ENCODE measurements at regions not wholly inside any gene's neighbourhood (a gene's known extent, or its start where the extent isn't known, plus 50 kb on each side); places are given as distances from the start of the nearest gene placed in this dataset.
"Not testable (repeated sequence)": the region's sequence is repeated elsewhere in the genome, so short reads cannot be mapped to it uniquely, and the experiment has no call there.

- no peaks in the 10 kb centered on the region for H3K36me3 Mint-ChIP-seq
- no peaks in the 10 kb centered on the region for H3K4me1 Mint-ChIP-seq
- DNase-seq (no peak), ATAC-seq (ENCODE audit: low read depth in 2 of 2) (no peak)
- Histone ChIP-seq H3K4me1 (ENCODE audit: control insufficient read depth, insufficient read depth, low read length, poor library complexity, severe bottlenecking) (no peaks in the 10 kb centered on the region), H3K9me3 (ENCODE audit: control insufficient read depth in 2 of 2, low read length in 2 of 2) (no peaks in the 10 kb centered on the region), H3K4me3 (ENCODE audit: low read depth, low read length) (no peak overlapping the region), H3K27me3 (ENCODE audit: control insufficient read depth, insufficient read depth, low read length) (no peaks in the 10 kb centered on the region), H3K27ac (ENCODE audit: insufficient read depth, low read length, poor library complexity, severe bottlenecking) (no peak overlapping the region), H3K36me3 (ENCODE audit: control insufficient read depth, insufficient read depth, low read length) (no peaks in the 10 kb centered on the region)
- no peak overlapping the region for H3K27ac Mint-ChIP-seq
- no peaks in the 10 kb centered on the region for H3K27me3 Mint-ChIP-seq
- peaks cover 0 to 12% (median 3%) of the 10 kb centered on the region in 7 donors for H3K9me3 Mint-ChIP-seq
- H3K4me3 Mint-ChIP-seq = no peak overlapping the region
Measured at GRCh38 chr12:42873401-42873800, 283.9 kb upstream of the PRICKLE1 start.

GRCh38 chr12:42871816-42872215 is 282.3 kb upstream of the PRICKLE1 start:
- Mint-ChIP-seq H3K27me3 (no peaks in the 10 kb centered on the region), H3K27ac (no peak overlapping the region), H3K4me1 (no peaks in the 10 kb centered on the region)

DNA sequence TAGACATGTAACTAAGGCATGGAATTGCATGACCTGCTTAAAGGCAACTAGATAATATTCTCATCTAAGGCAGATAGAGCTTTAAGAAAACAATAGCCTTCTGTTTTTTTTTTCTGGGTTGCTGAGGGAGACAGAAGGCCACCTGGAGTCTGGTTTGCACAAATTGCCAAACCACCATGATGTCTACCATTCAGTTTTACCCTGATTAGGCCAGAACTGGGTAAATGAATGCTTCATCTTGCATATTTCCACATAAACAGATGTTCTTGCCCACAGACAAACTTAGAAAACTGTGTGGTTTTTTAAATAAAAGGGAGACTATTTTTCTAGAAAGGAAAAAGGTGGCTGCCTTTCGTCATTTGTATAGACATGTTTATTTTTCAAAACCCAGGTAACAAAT is 278.7 kb upstream of the PRICKLE1 start:
- DNase-seq (no peak), ATAC-seq (ENCODE audit: low read depth in 2 of 2) (no peak)
- Histone ChIP-seq H3K9me3 (ENCODE audit: control insufficient read depth in 2 of 2, low read length in 2 of 2) (no peaks in the 10 kb centered on the region), H3K27me3 (ENCODE audit: control insufficient read depth, insufficient read depth, low read length) (no peaks in the 10 kb centered on the region), H3K4me1 (ENCODE audit: control insufficient read depth, insufficient read depth, low read length, poor library complexity, severe bottlenecking) (no peaks in the 10 kb centered on the region), H3K4me3 (ENCODE audit: low read depth, low read length) (no peak overlapping the region), H3K27ac (ENCODE audit: insufficient read depth, low read length, poor library complexity, severe bottlenecking) (no peak overlapping the region), H3K36me3 (ENCODE audit: control insufficient read depth, insufficient read depth, low read length) (no peaks in the 10 kb centered on the region)
- no peaks in the 10 kb centered on the region for H3K4me1 Mint-ChIP-seq
- no peak overlapping the region for H3K4me3 Mint-ChIP-seq
- H3K9me3 Mint-ChIP-seq = peaks cover 0 to 4% (median 2%) of the 10 kb centered on the region in 7 donors
- no peaks in the 10 kb centered on the region for H3K27me3 Mint-ChIP-seq
- H3K36me3 Mint-ChIP-seq = no peaks in the 10 kb centered on the region
- H3K27ac Mint-ChIP-seq = no peak overlapping the region

More at GRCh38 chr12:42871816-42872215, 282.3 kb upstream of the PRICKLE1 start:
- H3K36me3 Mint-ChIP-seq = no peaks in the 10 kb centered on the region
- no peak for ATAC-seq (ENCODE audit: low read depth in 2 of 2)
- H3K9me3 Mint-ChIP-seq = peaks cover 0 to 4% (median 1%) of the 10 kb centered on the region in 7 donors
- no peaks in the 10 kb centered on the region for H3K4me1 ChIP-seq (ENCODE audit: control insufficient read depth, insufficient read depth, low read length, poor library complexity, severe bottlenecking)
- H3K27me3 ChIP-seq (ENCODE audit: control insufficient read depth, insufficient read depth, low read length) = no peaks in the 10 kb centered on the region
- H3K9me3 ChIP-seq (ENCODE audit: control insufficient read depth in 2 of 2, low read length in 2 of 2) = no peaks in the 10 kb centered on the region
- no peaks in the 10 kb centered on the region for H3K36me3 ChIP-seq (ENCODE audit: control insufficient read depth, insufficient read depth, low read length)
- H3K4me3 ChIP-seq (ENCODE audit: low read depth, low read length) = no peak overlapping the region
- DNase-seq = no peak
- H3K4me3 Mint-ChIP-seq = no peak overlapping the region
- H3K27ac ChIP-seq (ENCODE audit: insufficient read depth, low read length, poor library complexity, severe bottlenecking) = no peak overlapping the region

DNA sequence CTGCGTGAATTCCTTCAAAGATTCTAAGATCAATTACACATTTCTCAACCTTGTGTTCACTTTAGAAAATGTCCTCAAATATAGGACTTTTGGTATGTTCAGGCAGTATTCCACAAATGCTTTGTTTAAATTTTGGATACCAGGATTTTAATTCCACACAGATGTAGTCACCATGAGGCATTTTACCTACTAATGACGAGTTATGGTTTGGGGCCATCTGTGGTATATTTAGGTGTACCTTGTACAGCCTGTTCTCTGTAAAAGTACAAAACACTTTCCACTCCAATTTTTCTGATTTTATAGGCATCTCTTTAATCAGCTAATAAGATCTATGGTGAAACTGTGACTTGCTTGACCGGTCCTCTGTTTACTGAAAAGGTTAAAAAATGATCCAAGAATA is 275.7 kb upstream of the PRICKLE1 start:
- Histone ChIP-seq H3K36me3 (ENCODE audit: control insufficient read depth, insufficient read depth, low read length) (no peaks in the 10 kb centered on the region), H3K27me3 (ENCODE audit: control insufficient read depth, insufficient read depth, low read length) (no peaks in the 10 kb centered on the region), H3K9me3 (ENCODE audit: control insufficient read depth in 2 of 2, low read length in 2 of 2) (no peaks in the 10 kb centered on the region), H3K4me1 (ENCODE audit: control insufficient read depth, insufficient read depth, low read length, poor library complexity, severe bottlenecking) (no peaks in the 10 kb centered on the region), H3K27ac (ENCODE audit: insufficient read depth, low read length, poor library complexity, severe bottlenecking) (no peak overlapping the region), H3K4me3 (ENCODE audit: low read depth, low read length) (no peak overlapping the region)
- DNase-seq (no peak), ATAC-seq (ENCODE audit: low read depth in 2 of 2) (no peak)
- Mint-ChIP-seq H3K4me3 (no peak overlapping the region), H3K27me3 (no peaks in the 10 kb centered on the region), H3K27ac (no peak overlapping the region), H3K4me1 (no peaks in the 10 kb centered on the region), H3K36me3 (no peaks in the 10 kb centered on the region), H3K9me3 (peaks cover 0 to 9% (median 4%) of the 10 kb centered on the region in 7 donors)

DNA sequence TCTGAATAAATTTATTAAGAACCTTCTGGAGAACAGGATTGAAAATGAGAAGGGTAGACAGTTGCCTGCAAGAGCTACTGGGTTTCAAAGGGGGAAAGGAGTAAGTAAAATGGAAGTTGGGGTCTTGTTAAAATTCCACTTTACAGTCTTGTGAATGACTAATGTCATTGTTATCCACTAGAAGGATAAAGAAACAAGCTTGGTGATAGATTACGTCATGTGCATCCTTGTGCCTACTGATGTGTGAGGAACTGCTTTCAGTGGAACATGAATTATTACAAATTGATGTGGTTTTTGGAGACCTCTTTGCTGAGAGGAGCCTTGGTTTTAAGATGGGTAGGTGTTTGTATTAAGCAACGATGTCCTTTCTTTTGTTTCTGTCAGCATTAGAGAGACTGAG is 272.5 kb upstream of the PRICKLE1 start:
- no peak for ATAC-seq (ENCODE audit: low read depth in 2 of 2)
- H3K9me3 Mint-ChIP-seq = peaks cover 0 to 9% (median 3%) of the 10 kb centered on the region in 7 donors
- H3K4me1 Mint-ChIP-seq = no peaks in the 10 kb centered on the region
- DNase-seq = no peak
- H3K27ac Mint-ChIP-seq = peak overlapping the region in 1 of 3 donors; percentile 9
- Histone ChIP-seq H3K9me3 (ENCODE audit: control insufficient read depth in 2 of 2, low read length in 2 of 2) (no peaks in the 10 kb centered on the region), H3K4me3 (ENCODE audit: low read depth, low read length) (no peak overlapping the region), H3K36me3 (ENCODE audit: control insufficient read depth, insufficient read depth, low read length) (no peaks in the 10 kb centered on the region), H3K4me1 (ENCODE audit: control insufficient read depth, insufficient read depth, low read length, poor library complexity, severe bottlenecking) (no peaks in the 10 kb centered on the region), H3K27ac (ENCODE audit: insufficient read depth, low read length, poor library complexity, severe bottlenecking) (no peak overlapping the region), H3K27me3 (ENCODE audit: control insufficient read depth, insufficient read depth, low read length) (no peaks in the 10 kb centered on the region)
- H3K27me3 Mint-ChIP-seq = no peaks in the 10 kb centered on the region
- no peaks in the 10 kb centered on the region for H3K36me3 Mint-ChIP-seq
- H3K4me3 Mint-ChIP-seq = no peak overlapping the region

GRCh38 chr12:42860331-42860730 is 270.8 kb upstream of the PRICKLE1 start:
- not testable (repeated sequence) for H3K36me3 Mint-ChIP-seq; H3K4me3 Mint-ChIP-seq; ATAC-seq (ENCODE audit: low read depth in 2 of 2); H3K9me3 ChIP-seq (ENCODE audit: control insufficient read depth in 2 of 2, low read length in 2 of 2); H3K4me3 ChIP-seq (ENCODE audit: low read depth, low read length); H3K4me1 Mint-ChIP-seq; H3K27me3 Mint-ChIP-seq; H3K27me3 ChIP-seq (ENCODE audit: control insufficient read depth, insufficient read depth, low read length); H3K36me3 ChIP-seq (ENCODE audit: control insufficient read depth, insufficient read depth, low read length); H3K27ac ChIP-seq (ENCODE audit: insufficient read depth, low read length, poor library complexity, severe bottlenecking); H3K4me1 ChIP-seq (ENCODE audit: control insufficient read depth, insufficient read depth, low read length, poor library complexity, severe bottlenecking); H3K27ac Mint-ChIP-seq; DNase-seq
- H3K9me3 Mint-ChIP-seq = peaks cover 0 to 14% (median 3%) of the 10 kb centered on the region in 7 donors

GRCh38 chr12:42859612-42860011 is 270.1 kb upstream of the PRICKLE1 start:
- H3K36me3 ChIP-seq (ENCODE audit: control insufficient read depth, insufficient read depth, low read length) = no peaks in the 10 kb centered on the region
- no peak for DNase-seq
- H3K4me1 ChIP-seq (ENCODE audit: control insufficient read depth, insufficient read depth, low read length, poor library complexity, severe bottlenecking) = no peaks in the 10 kb centered on the region
- Mint-ChIP-seq H3K4me1 (no peaks in the 10 kb centered on the region), H3K27ac (no peak overlapping the region), H3K36me3 (no peaks in the 10 kb centered on the region), H3K27me3 (no peaks in the 10 kb centered on the region), H3K4me3 (no peak overlapping the region), H3K9me3 (peaks cover 0 to 14% (median 3%) of the 10 kb centered on the region in 7 donors)
- H3K27me3 ChIP-seq (ENCODE audit: control insufficient read depth, insufficient read depth, low read length) = no peaks in the 10 kb centered on the region
- ATAC-seq (ENCODE audit: low read depth in 2 of 2) = no peak
- no peak overlapping the region for H3K27ac ChIP-seq (ENCODE audit: insufficient read depth, low read length, poor library complexity, severe bottlenecking)
- no peaks in the 10 kb centered on the region for H3K9me3 ChIP-seq (ENCODE audit: control insufficient read depth in 2 of 2, low read length in 2 of 2)
- no peak overlapping the region for H3K4me3 ChIP-seq (ENCODE audit: low read depth, low read length)

- no peaks in the 10 kb centered on the region for H3K27me3 ChIP-seq (ENCODE audit: control insufficient read depth, insufficient read depth, low read length)
- H3K4me3 ChIP-seq (ENCODE audit: low read depth, low read length) = no peak overlapping the region
- H3K4me1 Mint-ChIP-seq = no peaks in the 10 kb centered on the region
- ATAC-seq (ENCODE audit: low read depth in 2 of 2) = no peak
- no peak overlapping the region for H3K4me3 Mint-ChIP-seq
- H3K36me3 ChIP-seq (ENCODE audit: control insufficient read depth, insufficient read depth, low read length) = no peaks in the 10 kb centered on the region
- DNase-seq = no peak
- H3K27ac ChIP-seq (ENCODE audit: insufficient read depth, low read length, poor library complexity, severe bottlenecking) = no peak overlapping the region
- H3K9me3 ChIP-seq (ENCODE audit: control insufficient read depth in 2 of 2, low read length in 2 of 2) = no peaks in the 10 kb centered on the region
- H3K27me3 Mint-ChIP-seq = no peaks in the 10 kb centered on the region
- H3K27ac Mint-ChIP-seq = no peak overlapping the region
- peaks cover 0 to 9% (median 3%) of the 10 kb centered on the region in 7 donors for H3K9me3 Mint-ChIP-seq
- no peaks in the 10 kb centered on the region for H3K4me1 ChIP-seq (ENCODE audit: control insufficient read depth, insufficient read depth, low read length, poor library complexity, severe bottlenecking)
- no peaks in the 10 kb centered on the region for H3K36me3 Mint-ChIP-seq
Measured at GRCh38 chr12:42857106-42857505, 267.6 kb upstream of the PRICKLE1 start.

Data from CD4-positive, CD25-positive, alpha-beta regulatory T cell (primary cell).